NCI-H1694 treated with DMSO at 0.1 percent for 48 hours (cell line): ENCODE measurements at regions not wholly inside any gene's neighbourhood (a gene's known extent, or its start where the extent isn't known, plus 50 kb on each side); places are given as distances from the start of the nearest gene placed in this dataset.
"Not testable (repeated sequence)": the region's sequence is repeated elsewhere in the genome, so short reads cannot be mapped to it uniquely, and the experiment has no call there.

ENCODE experiments used
- DNase-seq: peaks from one replicate; lab custom pipeline; 2025; lab: John Stamatoyannopoulos, UW

DNA sequence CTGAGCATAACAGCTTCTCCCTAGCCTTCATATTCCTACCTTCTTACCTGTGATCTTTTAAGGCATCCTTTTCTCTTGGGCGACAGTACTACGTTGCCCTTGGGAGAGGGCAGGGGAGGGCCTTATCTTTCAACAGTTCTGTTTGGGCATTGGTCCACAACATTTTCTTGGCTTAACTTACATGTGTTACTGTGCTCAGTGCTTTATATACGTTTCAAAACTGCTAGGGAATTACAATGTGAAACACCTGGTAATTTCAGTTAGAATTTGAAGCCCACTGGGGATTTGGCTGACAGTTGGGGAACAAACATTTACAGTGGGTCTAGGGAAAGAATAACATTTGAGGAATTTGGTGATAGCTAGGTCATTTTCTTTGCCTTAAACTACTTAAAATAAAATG, 667.1 kb downstream of the PRIM2 start:
- DNase-seq = not testable (repeated sequence)

- not testable (repeated sequence) for DNase-seq
Measured at GRCh38 chr6:57985734-57986133, 668.3 kb downstream of the PRIM2 start.

DNA sequence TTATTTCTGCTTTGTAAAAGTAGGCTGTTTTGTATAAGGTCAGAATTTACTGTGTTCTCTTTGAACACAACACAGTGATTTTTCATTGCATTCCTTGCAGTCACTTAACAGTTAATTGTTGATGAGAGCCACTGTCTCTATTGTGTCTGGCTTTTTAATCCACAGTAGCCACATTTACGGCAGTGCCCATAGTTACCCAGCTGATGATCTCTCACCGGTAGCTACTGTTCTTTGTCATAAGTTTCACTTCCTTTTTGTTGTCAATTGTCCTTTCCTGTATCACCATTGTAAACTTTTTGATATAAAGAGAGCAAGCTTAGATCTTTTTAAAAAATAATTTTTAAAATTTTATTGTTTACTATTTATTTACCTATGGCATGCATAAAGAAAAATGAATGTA, 669.2 kb downstream of the PRIM2 start:
- DNase-seq = not testable (repeated sequence)

GRCh38 chr6:57989520-57990080, 672.2 kb downstream of the PRIM2 start:
- not testable (repeated sequence) for DNase-seq

DNA sequence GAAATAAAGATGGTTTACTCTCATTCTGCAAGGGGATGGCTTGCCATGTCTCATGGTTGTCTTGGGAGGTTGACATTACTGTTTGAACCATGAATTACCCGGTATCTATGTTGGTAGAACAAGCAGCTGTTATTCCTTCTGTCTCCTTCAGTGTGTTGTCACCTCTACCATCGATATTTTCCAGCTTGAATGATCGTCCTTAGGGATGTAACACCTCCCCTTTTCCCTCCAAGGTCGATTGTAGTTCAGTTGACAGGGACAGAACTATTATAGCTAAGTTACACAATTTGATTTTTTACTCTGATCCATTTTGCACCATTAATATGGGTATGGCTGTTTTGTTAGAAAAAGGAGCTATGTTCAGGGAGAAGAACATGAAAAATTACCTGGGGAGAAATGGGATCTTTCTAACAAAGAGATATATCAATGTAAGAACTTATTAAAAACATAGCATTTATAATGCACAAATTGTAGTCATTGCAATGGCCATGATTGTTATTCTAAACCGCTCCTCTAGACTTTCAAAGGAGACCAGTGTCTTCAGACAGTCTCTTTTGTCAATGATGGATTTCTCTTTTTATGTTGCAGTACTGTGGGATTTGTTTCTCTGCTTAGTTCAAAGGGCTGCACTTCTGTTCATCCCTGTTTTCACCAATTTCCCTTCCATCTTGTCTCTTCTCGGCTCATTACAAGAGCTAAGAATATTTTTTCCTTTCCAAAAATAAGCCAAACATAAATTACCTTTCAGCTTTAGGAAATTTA, 681.6 kb downstream of the PRIM2 start:
- DNase-seq = not testable (repeated sequence)

GRCh38 chr6:58000233-58000632, 682.8 kb downstream of the PRIM2 start:
- not testable (repeated sequence) for DNase-seq

GRCh38 chr6:58003417-58004167, 686.2 kb downstream of the PRIM2 start:
- not testable (repeated sequence) for DNase-seq

GRCh38 chr6:58007334-58008000, 690.0 kb downstream of the PRIM2 start:
- not testable (repeated sequence) for DNase-seq

- not testable (repeated sequence) for DNase-seq
Measured at GRCh38 chr6:58008001-58008335, 690.5 kb downstream of the PRIM2 start.

DNA sequence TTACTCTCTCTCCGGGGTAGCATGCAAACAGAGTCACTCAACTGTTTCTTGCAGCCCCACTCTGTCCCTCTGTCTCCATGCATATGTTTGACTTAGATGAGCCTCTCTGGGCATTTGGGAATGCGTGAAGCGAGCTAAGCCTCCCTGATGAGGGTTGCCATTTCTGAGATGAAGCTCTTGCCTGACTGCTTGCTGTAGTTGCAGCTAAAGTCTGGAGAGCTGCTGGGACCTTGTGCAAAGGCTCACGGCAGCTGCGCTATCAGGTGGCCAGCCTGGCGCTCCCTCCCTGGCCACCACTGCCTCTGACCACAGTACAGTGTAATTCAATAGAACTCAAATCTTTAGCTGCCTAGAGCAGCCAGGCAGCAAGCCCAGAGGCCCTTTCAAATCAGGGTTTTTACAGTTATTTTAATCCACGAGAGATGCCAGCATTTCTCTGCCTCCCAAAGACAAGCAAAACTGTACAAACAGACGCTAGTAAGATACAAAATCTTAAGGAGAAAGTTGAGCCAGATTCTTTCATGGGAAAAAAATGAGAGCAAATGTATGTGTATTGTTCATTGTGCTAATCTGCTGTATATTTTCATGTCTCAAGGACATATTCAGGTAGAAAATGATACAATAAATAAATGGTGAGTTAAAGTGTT, 694.6 kb downstream of the PRIM2 start:
- DNase-seq = not testable (repeated sequence)

- not testable (repeated sequence) for DNase-seq
Measured at GRCh38 chr6:58016614-58017013, 699.2 kb downstream of the PRIM2 start.

- DNase-seq = not testable (repeated sequence)
Measured at GRCh38 chr6:58028188-58028587, 710.8 kb downstream of the PRIM2 start.

- not testable (repeated sequence) for DNase-seq
Measured at GRCh38 chr6:58038213-58038612, 720.8 kb downstream of the PRIM2 start.

GRCh38 chr6:58046584-58046983, 729.2 kb downstream of the PRIM2 start:
- not testable (repeated sequence) for DNase-seq

DNA sequence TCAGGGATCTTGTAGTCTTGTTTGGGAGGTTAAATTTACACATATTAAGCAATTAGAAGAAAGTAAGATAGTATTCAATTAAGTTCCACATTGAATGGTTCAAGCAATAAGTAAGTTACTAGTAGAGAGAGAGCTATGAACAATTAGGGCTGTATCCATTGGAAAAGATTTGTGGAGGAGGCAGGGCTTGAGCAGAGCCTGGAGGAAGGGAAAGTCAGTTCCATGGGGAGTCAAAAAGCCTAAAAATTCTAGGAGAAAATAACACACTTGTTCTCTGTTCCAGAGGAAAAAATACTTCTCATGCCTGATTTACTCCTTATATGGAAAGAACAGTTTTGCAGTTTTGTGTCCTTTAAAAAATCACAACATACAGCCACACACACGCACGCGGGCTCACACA, 730.0 kb downstream of the PRIM2 start:
- not testable (repeated sequence) for DNase-seq

DNA sequence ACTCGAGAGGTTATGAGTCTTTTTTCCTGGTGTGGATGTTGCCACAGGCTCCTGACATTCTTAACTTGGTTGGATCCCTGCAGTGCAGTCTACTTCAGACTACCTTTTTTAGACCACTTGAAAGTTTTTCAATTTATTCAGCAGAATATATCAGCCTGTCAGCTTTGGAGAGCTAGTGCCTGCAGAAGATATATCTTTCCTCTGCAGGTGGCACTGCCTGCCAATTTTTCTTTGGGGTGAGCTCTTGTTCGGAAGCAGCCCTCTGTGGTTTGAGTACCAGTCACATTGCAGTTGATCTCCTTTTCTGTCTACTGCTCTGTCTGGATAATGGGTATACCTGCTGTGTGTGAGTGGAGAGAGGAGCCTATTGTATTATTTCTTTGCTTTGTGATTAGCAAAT, 730.4 kb downstream of the PRIM2 start:
- DNase-seq = not testable (repeated sequence)

DNA sequence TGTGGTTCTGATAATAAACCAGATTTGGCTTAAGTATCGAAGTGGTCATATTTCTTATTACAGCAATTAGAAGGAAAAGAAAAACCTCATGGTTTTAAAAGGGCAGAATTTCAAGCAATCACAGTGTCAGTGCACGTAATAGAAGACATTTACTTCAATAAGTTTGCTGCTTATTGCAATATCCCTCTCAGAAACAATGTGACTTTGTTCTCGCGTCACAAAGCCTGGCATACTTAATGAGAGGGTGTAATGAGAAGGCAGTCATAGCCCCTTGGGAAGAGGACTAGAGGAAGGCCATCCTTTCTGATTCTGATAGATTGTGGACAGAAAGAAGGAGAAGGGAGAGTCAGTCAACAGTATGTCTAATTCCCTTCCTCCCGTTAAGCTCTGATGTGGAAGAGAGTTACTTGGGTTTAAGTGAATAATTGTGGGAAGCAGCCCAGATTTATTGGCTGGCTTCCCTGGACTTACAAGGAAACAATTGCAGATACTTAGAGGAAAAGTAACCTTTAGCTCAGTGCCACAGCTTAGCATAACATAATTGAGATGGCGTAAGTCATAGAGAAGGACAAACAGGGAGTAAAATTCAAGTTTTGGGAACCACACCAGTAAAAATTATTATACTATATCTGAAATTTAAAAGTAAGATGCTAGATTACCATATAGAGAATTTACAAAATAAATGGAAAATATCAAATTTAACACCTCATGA, 738.2 kb downstream of the PRIM2 start:
- DNase-seq = not testable (repeated sequence)

GRCh38 chr6:58059701-58060100, 742.3 kb downstream of the PRIM2 start:
- DNase-seq = not testable (repeated sequence)

GRCh38 chr6:58063542-58063941, 746.1 kb downstream of the PRIM2 start:
- not testable (repeated sequence) for DNase-seq

DNA sequence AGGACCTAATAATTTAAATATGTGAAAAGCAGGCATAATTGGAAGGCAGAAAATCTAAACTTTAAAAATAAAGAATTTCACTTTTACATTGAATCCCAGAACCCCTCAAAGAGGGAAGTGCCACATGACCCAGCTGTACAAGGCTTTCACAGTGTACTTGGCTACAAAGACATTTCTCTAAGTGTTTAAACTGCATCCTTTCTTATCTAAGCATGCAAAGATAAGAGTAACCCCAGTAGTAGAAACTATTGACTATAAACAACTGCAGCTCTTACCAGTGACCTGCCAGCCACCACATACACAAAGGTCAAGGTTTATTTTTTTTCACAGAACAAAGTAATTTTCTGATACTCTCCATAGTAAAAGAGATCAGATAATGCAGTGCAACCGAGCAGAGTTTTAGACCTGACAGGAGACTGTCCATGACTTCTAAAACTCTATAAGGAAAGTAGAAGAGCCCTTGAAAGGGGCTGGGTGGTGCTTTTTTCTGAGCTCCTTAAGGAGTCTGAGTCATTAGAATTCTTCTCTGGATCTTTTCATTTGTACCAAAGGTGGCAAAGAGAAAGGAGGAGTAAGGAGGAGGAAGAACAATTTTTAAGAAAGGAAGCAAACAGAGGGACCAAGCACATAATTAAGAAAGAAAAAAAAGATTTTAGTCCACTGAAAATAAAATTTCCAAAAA, 750.6 kb downstream of the PRIM2 start:
- not testable (repeated sequence) for DNase-seq

- no peak for DNase-seq
Measured at GRCh38 chr6:58073263-58073662, 755.8 kb downstream of the PRIM2 start.
